ENCODE measurements at regions not wholly inside any gene's neighbourhood (a gene's known extent, or its start where the extent isn't known, plus 50 kb on each side); places are given as distances from the start of the nearest gene placed in this dataset.

DNA sequence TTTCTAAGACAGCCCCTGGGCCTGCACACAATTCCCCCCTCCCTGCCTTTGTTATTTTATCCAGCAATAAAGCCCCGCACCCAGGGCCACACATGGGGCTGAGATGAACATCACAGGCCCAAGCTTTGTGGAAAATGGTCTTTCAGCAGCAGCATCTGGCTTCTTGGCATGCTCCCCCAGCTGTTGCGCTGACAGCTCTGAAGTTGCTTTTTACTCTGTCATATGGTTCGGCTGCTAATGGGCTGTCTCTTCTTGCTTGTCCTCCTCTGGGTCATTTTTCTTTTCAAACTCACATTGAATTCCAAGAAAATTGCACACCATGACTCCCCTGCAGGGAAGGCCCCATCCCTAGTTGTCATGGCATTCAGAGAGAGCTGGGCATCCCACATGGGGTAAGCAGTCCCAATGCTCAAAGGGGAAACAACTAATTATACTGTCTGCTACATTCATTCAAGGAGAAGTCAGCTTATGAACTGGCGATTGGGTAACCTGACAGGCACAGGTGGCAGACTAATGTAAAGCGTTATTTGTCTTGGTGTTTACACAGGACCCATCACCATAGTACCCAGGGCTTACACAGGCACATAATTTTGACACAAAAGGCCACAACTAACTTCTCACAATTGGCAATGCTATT is 74.0 kb upstream of the CDKN3 start:
- TF ChIP-seq CTCF (IDR thresholded peaks at IDR 0.05; ENCODE audit: control insufficient read depth, insufficient read depth, low read depth, low read length, missing control alignments) = no peak
- H3K4me3 ChIP-seq (ENCODE audit: control insufficient read depth, low read depth, low read length) = no peak overlapping the region
- DNase-seq (ENCODE audit: low read depth) = no peak

- H3K4me3 ChIP-seq (ENCODE audit: control insufficient read depth, low read depth, low read length) = no peak overlapping the region
- DNase-seq (ENCODE audit: low read depth) = no peak
- no peak for TF ChIP-seq CTCF (IDR thresholded peaks at IDR 0.05; ENCODE audit: control insufficient read depth, insufficient read depth, low read depth, low read length, missing control alignments)
These were observed 71.0 kb upstream of the CDKN3 start for GRCh38 chr14:54325766-54326165.

- no peak overlapping the region for H3K4me3 ChIP-seq (ENCODE audit: control insufficient read depth, low read depth, low read length)
- peak; percentile 42 for DNase-seq (ENCODE audit: low read depth)
- TF ChIP-seq CTCF (IDR thresholded peaks at IDR 0.05; ENCODE audit: control insufficient read depth, insufficient read depth, low read depth, low read length, missing control alignments) = peak; percentile 89
These were observed 67.6 kb upstream of the CDKN3 start for GRCh38 chr14:54329082-54329695.

DNA sequence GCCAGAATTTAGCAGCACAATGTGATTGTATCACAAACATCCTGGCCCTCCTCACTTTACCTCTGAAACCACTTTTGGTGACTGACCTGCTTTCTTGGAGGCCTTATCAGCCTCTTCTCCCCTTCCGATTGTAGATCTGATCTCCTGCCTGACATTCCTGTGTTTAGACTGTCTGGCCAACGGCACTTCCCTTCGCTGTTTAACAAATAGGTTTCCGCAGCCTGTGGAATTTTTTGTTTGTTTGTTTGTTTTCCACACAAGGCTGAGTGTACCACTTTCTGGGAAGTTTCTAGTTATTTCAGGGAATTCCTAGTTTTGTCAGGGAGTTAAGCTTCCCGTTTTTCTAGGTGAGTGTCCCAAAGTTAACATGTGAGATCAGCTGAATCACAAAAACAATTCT is 65.9 kb upstream of the CDKN3 start:
- no peak for TF ChIP-seq CTCF (IDR thresholded peaks at IDR 0.05; ENCODE audit: control insufficient read depth, insufficient read depth, low read depth, low read length, missing control alignments)
- H3K4me3 ChIP-seq (ENCODE audit: control insufficient read depth, low read depth, low read length) = no peak overlapping the region
- DNase-seq (ENCODE audit: low read depth) = no peak

DNA sequence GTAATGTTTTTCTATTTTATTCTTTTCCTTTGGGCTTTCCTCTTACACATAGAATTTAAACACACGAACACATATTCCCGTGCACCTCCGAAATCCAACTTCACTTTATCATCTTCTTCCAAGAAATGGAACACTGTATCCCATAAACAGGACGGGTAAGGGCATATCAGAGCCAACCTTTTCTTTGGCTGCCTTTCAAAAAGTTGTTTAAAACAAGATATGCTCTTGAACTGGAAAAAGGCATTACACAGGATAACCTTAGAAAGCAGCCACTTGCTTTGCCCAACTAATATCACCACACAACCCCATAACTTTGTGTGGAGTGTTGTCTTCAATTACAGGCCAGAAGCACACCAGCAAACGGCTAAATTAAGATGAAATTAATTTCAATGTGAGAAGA is 65.3 kb upstream of the CDKN3 start:
- no peak for DNase-seq (ENCODE audit: low read depth)
- H3K4me3 ChIP-seq (ENCODE audit: control insufficient read depth, low read depth, low read length) = no peak overlapping the region

GRCh38 chr14:54332490-54332889 is 64.3 kb upstream of the CDKN3 start:
- TF ChIP-seq CTCF (IDR thresholded peaks at IDR 0.05; ENCODE audit: control insufficient read depth, insufficient read depth, low read depth, low read length, missing control alignments) = no peak
- no peak for DNase-seq (ENCODE audit: low read depth)
- no peak overlapping the region for H3K4me3 ChIP-seq (ENCODE audit: control insufficient read depth, low read depth, low read length)

More for the DNA sequence above, 65.3 kb upstream of the CDKN3 start:
- no peak for TF ChIP-seq CTCF (IDR thresholded peaks at IDR 0.05; ENCODE audit: control insufficient read depth, insufficient read depth, low read depth, low read length, missing control alignments)

Data from AG09309 (cell line).